22Rv1 (cell line): ENCODE measurements at regions not wholly inside any gene's neighbourhood (a gene's known extent, or its start where the extent isn't known, plus 50 kb on each side); places are given as distances from the start of the nearest gene placed in this dataset.

Experiments used
- H3K27ac ChIP-seq: fragments of 450-650 bp; 2 replicates; pipeline ENCODE4 v1.5.1; 2017
- ZFX ChIP-seq: fragments of 450-650 bp; IDR thresholded peaks from 2 replicates; pipeline ENCODE4 v1.6.1; 2017; ENCODE audit warnings: antibody characterized with exemption, borderline replicate concordance
- TF ChIP-seq, protein P1 (sequence below): fragments of 450-650 bp; IDR thresholded peaks from 2 replicates; pipeline ENCODE4 v1.5.1; 2017; ENCODE audit warnings: mild to moderate bottlenecking

- TF ChIP-seq, protein P1, sequence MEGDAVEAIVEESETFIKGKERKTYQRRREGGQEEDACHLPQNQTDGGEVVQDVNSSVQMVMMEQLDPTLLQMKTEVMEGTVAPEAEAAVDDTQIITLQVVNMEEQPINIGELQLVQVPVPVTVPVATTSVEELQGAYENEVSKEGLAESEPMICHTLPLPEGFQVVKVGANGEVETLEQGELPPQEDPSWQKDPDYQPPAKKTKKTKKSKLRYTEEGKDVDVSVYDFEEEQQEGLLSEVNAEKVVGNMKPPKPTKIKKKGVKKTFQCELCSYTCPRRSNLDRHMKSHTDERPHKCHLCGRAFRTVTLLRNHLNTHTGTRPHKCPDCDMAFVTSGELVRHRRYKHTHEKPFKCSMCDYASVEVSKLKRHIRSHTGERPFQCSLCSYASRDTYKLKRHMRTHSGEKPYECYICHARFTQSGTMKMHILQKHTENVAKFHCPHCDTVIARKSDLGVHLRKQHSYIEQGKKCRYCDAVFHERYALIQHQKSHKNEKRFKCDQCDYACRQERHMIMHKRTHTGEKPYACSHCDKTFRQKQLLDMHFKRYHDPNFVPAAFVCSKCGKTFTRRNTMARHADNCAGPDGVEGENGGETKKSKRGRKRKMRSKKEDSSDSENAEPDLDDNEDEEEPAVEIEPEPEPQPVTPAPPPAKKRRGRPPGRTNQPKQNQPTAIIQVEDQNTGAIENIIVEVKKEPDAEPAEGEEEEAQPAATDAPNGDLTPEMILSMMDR, result no peak
- no peak for TF ChIP-seq ZFX
- no peak overlapping the region for H3K27ac ChIP-seq
Observed at GRCh38 chr1:29937356-29937755, 701.0 kb downstream of the PTPRU start.

DNA sequence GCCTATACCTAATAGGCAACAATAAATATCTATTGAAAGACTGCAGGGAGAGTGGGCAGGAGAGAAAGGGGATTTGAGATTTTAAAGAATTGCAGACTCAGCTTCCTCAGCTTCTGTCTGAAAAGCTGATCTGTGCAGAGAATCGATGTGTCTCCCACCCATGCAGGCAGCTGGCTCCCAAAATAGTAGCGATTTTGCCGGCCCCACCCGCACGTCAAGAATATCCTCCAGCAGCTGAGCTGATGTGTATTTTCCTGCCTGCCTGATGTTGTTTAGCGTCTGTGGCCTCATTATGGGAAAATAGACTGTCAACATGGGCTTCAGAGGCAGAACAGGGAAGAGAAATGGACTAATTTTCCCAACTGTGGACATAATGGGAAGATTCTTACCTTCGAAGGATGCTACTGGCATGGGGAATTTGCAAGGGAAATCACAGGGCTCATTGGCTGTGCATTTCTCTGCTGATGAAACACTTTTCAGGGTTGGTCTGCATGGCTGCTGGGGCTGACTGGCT lies 699.8 kb downstream of the PTPRU start:
- H3K27ac ChIP-seq, result no peak overlapping the region
- TF ChIP-seq, protein P1, result no peak
- TF ChIP-seq ZFX, result no peak

DNA sequence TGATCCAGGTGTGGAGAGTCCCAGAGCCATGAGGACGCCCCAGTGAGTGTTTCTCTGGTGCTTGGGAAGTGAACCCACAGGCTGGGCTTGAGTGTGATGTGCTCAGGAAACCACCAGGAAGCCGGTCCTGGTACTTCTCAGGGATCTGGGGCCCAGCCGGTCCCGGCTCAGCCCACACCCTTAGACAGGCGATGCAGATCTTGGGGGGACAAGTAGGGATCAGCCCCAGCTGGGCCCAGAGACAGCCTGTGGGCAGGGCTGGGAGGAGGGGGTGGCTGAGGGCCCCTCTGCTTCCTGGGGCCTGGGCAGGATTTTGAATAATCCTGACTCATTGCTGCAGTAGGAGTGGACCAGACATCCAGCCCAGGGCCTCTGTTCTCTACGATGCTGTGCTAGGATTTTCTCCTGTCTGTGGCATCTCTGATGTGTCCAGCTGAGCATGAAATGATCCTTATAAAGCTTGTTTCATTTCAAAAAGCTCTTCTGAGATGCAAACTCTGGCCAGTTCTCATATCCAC lies 698.0 kb downstream of the PTPRU start:
- TF ChIP-seq, protein P1, result no peak
- TF ChIP-seq ZFX, result no peak
- no peak overlapping the region for H3K27ac ChIP-seq

- no peak for TF ChIP-seq ZFX
- TF ChIP-seq, protein P1, result no peak
- H3K27ac ChIP-seq, result no peak overlapping the region
Observed at GRCh38 chr1:29933067-29933466, 696.7 kb downstream of the PTPRU start.

- H3K27ac ChIP-seq, result no peak overlapping the region
- TF ChIP-seq ZFX, result no peak
- TF ChIP-seq, protein P1, result no peak
Observed at GRCh38 chr1:29932626-29933025, 696.3 kb downstream of the PTPRU start.

GRCh38 chr1:29931477-29932175 lies 695.3 kb downstream of the PTPRU start:
- H3K27ac ChIP-seq, result no peak overlapping the region
- TF ChIP-seq, protein P1, result no peak
- no peak for TF ChIP-seq ZFX

GRCh38 chr1:29925058-29925457 lies 688.7 kb downstream of the PTPRU start:
- no peak for TF ChIP-seq ZFX
- no peak overlapping the region for H3K27ac ChIP-seq
